ENCODE measurements at regions not wholly inside any gene's neighbourhood (a gene's known extent, or its start where the extent isn't known, plus 50 kb on each side); places are given as distances from the start of the nearest gene placed in this dataset.

GRCh38 chr15:81073801-81074200, 60.3 kb upstream of the CFAP161 start:
- intact Hi-C loops (cut with DNase I) = no loop called here
- no peak overlapping the region for H3K27ac ChIP-seq
- DNase-seq (no peak), ATAC-seq (no peak)
- no peaks in the 10 kb centered on the region for H3K36me3 ChIP-seq
- H3K4me1 ChIP-seq = peaks cover 0 to 30% (median 20%) of the 10 kb centered on the region in 9 donors
- H3K9me3 ChIP-seq = peaks cover 0 to 6% (median 0%) of the 10 kb centered on the region in 11 donors
- no peaks in the 10 kb centered on the region for H3K27me3 ChIP-seq
- no peak for TF ChIP-seq CTCF (IDR thresholded peaks at IDR 0.05)
- H3K4me3 ChIP-seq = no peak overlapping the region
- WGBS, 2 donors = 51 to 54% methylated on average over 1 of the region's 1 CpG

- DNase-seq (no peak), ATAC-seq (no peak)
- intact Hi-C loops (cut with DNase I) = no loop called here
- Histone ChIP-seq H3K4me1 (peaks cover 0 to 20% (median 14%) of the 10 kb centered on the region in 9 donors), H3K27ac (no peak overlapping the region), H3K9me3 (peaks cover 0 to 6% (median 0%) of the 10 kb centered on the region in 11 donors), H3K36me3 (no peaks in the 10 kb centered on the region), H3K4me3 (no peak overlapping the region), H3K27me3 (no peaks in the 10 kb centered on the region)
- TF ChIP-seq CTCF (IDR thresholded peaks at IDR 0.05) = no peak
- whole genome bisulfite sequencing, 2 donors = 64 to 67% methylated on average over 2 of the region's 2 CpGs
These were observed 59.3 kb upstream of the CFAP161 start for GRCh38 chr15:81074773-81075172.

GRCh38 chr15:81075272-81075671, 58.8 kb upstream of the CFAP161 start:
- WGBS, 2 donors = 96 to 97% methylated on average over 3 of the region's 3 CpGs
- Histone ChIP-seq H3K27ac (no peak overlapping the region), H3K9me3 (peaks cover 0 to 6% (median 0%) of the 10 kb centered on the region in 11 donors), H3K27me3 (no peaks in the 10 kb centered on the region), H3K4me3 (no peak overlapping the region), H3K36me3 (no peaks in the 10 kb centered on the region), H3K4me1 (peaks cover 0 to 15% (median 10%) of the 10 kb centered on the region in 9 donors)
- intact Hi-C loops (cut with DNase I) = no loop called here
- ATAC-seq = no peak
- no peak for DNase-seq
- no peak for TF ChIP-seq CTCF (IDR thresholded peaks at IDR 0.05)

- 80 to 95% methylated on average over 2 of the region's 2 CpGs for WGBS, 2 donors
- TF ChIP-seq CTCF (IDR thresholded peaks at IDR 0.05) = no peak
- Histone ChIP-seq H3K4me3 (no peak overlapping the region), H3K36me3 (no peaks in the 10 kb centered on the region), H3K9me3 (peaks cover 0 to 6% (median 0%) of the 10 kb centered on the region in 11 donors), H3K4me1 (peaks cover 0 to 6% (median 0%) of the 10 kb centered on the region in 9 donors), H3K27ac (no peak overlapping the region), H3K27me3 (no peaks in the 10 kb centered on the region)
- no peak for ATAC-seq
- no peak for DNase-seq
- intact Hi-C loops (cut with DNase I) = no loop called here
These were observed 53.1 kb upstream of the CFAP161 start for GRCh38 chr15:81080996-81081395.
